D721Med (cell line): ENCODE measurements at regions not wholly inside any gene's neighbourhood (a gene's known extent, or its start where the extent isn't known, plus 50 kb on each side); places are given as distances from the start of the nearest gene placed in this dataset.

Source experiments
- DNase-seq: peaks from one replicate; pipeline ENCODE4 v3.0.0; 2011; ENCODE audit warnings: low spot score; ENCODE audit not compliant: insufficient read length
- FAIRE-seq: peaks from 2 replicates; lab custom pipeline; 2011; peaks lifted over from hg19 to GRCh38; lab: Jason Lieb, UNC
- TF ChIP-seq, protein P1 (sequence below): IDR thresholded peaks from 2 replicates; pipeline ENCODE4 v1.5.1; 2012; ENCODE audit warnings: mild to moderate bottlenecking, control low read depth; ENCODE audit not compliant: insufficient read depth; ENCODE audit errors: missing control alignments

GRCh38 chr4:135244696-135245095 is 1043.1 kb upstream of the PABPC4L start:
- DNase-seq (no peak), FAIRE-seq (no peak)
- TF ChIP-seq, protein P1, sequence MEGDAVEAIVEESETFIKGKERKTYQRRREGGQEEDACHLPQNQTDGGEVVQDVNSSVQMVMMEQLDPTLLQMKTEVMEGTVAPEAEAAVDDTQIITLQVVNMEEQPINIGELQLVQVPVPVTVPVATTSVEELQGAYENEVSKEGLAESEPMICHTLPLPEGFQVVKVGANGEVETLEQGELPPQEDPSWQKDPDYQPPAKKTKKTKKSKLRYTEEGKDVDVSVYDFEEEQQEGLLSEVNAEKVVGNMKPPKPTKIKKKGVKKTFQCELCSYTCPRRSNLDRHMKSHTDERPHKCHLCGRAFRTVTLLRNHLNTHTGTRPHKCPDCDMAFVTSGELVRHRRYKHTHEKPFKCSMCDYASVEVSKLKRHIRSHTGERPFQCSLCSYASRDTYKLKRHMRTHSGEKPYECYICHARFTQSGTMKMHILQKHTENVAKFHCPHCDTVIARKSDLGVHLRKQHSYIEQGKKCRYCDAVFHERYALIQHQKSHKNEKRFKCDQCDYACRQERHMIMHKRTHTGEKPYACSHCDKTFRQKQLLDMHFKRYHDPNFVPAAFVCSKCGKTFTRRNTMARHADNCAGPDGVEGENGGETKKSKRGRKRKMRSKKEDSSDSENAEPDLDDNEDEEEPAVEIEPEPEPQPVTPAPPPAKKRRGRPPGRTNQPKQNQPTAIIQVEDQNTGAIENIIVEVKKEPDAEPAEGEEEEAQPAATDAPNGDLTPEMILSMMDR = no peak

- no peak for DNase-seq
Measured at GRCh38 chr4:135244056-135244455, 1042.5 kb upstream of the PABPC4L start.

DNA sequence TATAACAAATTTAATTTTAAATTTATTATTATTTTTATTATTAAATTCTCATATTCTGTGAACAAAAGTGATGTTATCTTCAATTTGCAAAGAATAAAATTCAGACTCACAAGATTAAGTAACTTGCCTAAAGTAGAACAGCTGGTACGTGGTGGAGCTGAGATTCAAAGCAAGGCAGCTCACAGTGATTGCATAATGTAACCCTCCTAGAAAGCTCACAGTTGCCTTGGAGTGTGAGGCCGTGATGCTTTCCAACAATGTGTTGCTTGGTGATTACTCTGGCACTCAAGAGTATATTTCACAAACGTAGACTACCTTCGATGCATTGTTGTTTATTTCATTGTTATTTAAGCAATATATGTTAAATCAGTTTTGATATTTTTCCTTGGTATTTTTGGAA is 1039.2 kb upstream of the PABPC4L start:
- DNase-seq (no peak), FAIRE-seq (no peak)
- TF ChIP-seq, protein P1 = no peak

More at GRCh38 chr4:135244056-135244455, 1042.5 kb upstream of the PABPC4L start:
- peak; percentile 84 for FAIRE-seq
- TF ChIP-seq, protein P1 = no peak

DNA sequence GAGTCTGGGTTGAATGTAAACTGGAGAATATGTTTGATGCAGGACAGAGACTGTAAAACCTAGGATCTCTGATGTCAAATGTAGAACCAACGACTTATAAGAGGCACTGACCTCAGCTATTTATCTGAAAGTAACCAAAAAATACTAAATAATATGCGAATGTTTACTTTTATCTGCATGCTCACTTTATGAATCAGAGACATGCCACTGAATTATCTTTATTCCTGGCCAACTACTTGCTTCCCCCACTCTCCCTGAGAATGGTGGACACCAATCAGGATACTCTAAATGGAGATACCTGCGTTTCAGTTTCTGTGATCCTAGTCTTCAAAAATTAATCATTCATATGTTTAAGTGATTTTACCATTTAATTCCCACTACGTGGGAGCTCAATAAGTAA is 1038.4 kb upstream of the PABPC4L start:
- DNase-seq (no peak), FAIRE-seq (no peak)
- TF ChIP-seq, protein P1 = no peak

DNA sequence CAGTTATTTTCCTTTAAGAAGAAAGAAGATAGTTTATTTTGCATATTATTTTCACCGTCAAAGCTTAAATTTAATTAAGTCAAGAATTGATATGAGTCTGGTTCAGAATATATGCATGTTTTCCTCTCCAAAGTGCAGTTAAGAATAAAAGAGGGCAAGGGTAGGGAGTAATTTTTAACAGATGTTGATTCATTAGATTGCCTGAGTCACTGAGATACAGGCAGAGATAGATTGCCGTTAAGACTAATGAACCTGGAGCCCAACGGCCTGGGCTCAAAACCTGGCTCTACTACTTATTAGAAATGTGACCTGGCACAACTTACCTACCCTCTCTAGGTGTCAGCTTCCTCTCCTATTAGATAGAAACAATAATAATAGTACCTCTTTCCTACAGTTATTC is 1037.4 kb upstream of the PABPC4L start:
- TF ChIP-seq, protein P1 = no peak
- DNase-seq (no peak), FAIRE-seq (no peak)

DNA sequence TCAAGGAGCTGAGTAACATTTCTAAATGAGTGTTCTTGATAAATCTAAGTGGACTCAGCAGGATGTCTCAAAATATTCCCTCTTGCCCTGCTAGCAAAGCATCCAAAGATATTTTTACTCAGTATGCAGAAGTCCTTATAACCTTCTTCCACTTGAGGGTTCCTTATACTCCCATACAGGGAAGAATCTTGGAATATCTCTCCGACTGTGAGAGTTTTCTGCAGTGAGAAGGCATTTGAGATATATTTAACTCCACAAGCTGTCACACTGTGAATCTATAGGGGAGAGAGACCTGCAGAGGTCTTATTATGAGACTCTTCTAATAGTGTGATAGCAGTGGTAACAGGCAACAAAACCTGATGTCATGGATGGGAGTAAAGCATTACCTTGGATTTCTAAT is 1034.5 kb upstream of the PABPC4L start:
- DNase-seq = no peak
- no peak for FAIRE-seq
- TF ChIP-seq, protein P1 = no peak

DNA sequence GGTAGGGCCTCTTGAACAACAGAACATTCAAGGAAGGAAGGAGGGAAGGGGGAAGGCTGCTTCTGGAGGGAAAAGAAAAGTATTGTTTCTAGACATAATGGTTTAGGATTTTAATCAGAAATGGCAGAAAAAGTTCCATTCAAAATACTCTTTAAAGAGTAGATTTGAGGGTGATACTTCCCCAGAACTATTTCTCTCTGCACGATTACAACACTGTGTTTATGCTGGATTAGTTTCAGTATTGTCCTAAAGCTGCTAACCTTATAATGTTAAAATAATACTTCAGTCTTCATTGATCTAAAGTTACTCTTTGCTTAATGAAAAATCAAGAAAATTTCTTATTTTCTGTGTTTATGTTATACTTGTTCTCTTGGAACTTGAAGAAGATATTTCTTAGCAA is 1026.3 kb upstream of the PABPC4L start:
- DNase-seq = no peak
- no peak for FAIRE-seq
- TF ChIP-seq, protein P1 = no peak
